ENCODE measurements at regions not wholly inside any gene's neighbourhood (a gene's known extent, or its start where the extent isn't known, plus 50 kb on each side); places are given as distances from the start of the nearest gene placed in this dataset.
A peak's percentile ranks its signal among the peaks of the same experiment; 100 is the strongest.

GRCh38 chr3:89043406-89043932, 64.0 kb upstream of the EPHA3 start:
- H3K36me3 Mint-ChIP-seq (ENCODE audit: low read depth), result no peaks in the 10 kb centered on the region
- DNase-seq (ENCODE audit: low spot score), result no peak
- TF ChIP-seq CTCF (IDR thresholded peaks at IDR 0.05), result no peak
- no peaks in the 10 kb centered on the region for H3K27me3 Mint-ChIP-seq (ENCODE audit: low read depth)
- H3K4me3 Mint-ChIP-seq (ENCODE audit: unreplicated experiment), result no peak overlapping the region
- H3K9me3 Mint-ChIP-seq (ENCODE audit: low read depth), result peaks cover 7% of the 10 kb centered on the region
- peaks cover 11% of the 10 kb centered on the region for H3K4me1 Mint-ChIP-seq (ENCODE audit: low read depth)
- no peak overlapping the region for H3K27ac Mint-ChIP-seq (ENCODE audit: unreplicated experiment)

GRCh38 chr3:89046661-89047060, 60.8 kb upstream of the EPHA3 start:
- H3K9me3 Mint-ChIP-seq (ENCODE audit: low read depth), result no peaks in the 10 kb centered on the region
- no peak for DNase-seq (ENCODE audit: low spot score)
- H3K36me3 Mint-ChIP-seq (ENCODE audit: low read depth), result no peaks in the 10 kb centered on the region
- no peak overlapping the region for H3K4me3 Mint-ChIP-seq (ENCODE audit: unreplicated experiment)
- H3K4me1 Mint-ChIP-seq (ENCODE audit: low read depth), result peaks cover 8% of the 10 kb centered on the region
- H3K27me3 Mint-ChIP-seq (ENCODE audit: low read depth), result no peaks in the 10 kb centered on the region
- TF ChIP-seq CTCF (IDR thresholded peaks at IDR 0.05), result no peak
- H3K27ac Mint-ChIP-seq (ENCODE audit: unreplicated experiment), result no peak overlapping the region

GRCh38 chr3:89049119-89049518, 58.3 kb upstream of the EPHA3 start:
- Mint-ChIP-seq H3K27ac (ENCODE audit: unreplicated experiment) (no peak overlapping the region), H3K4me3 (ENCODE audit: unreplicated experiment) (no peak overlapping the region), H3K4me1 (ENCODE audit: low read depth) (no peaks in the 10 kb centered on the region), H3K9me3 (ENCODE audit: low read depth) (no peaks in the 10 kb centered on the region), H3K36me3 (ENCODE audit: low read depth) (no peaks in the 10 kb centered on the region), H3K27me3 (ENCODE audit: low read depth) (no peaks in the 10 kb centered on the region)
- peak; percentile 42 for TF ChIP-seq CTCF (IDR thresholded peaks at IDR 0.05)
- no peak for DNase-seq (ENCODE audit: low spot score)

DNA sequence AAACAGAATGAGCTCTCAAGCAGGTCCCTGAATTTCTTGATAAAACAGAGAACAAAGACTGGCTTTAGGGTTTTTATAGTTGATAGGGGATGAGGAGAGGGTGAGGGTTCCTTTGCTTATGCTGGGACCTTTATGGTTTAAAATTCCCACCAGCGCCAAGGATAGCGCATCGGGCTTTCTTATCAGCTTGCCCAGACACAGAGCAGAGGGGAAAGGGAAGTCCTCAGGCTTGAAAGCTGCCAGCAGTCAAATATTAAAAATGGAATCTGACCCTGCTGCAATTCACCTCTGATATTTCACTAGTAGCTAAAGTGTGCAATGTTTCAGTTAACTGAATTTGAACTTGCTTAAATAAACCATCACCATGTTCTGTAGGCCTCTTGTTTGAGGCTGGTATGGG, 55.0 kb upstream of the EPHA3 start:
- Mint-ChIP-seq H3K4me1 (ENCODE audit: low read depth) (no peaks in the 10 kb centered on the region), H3K36me3 (ENCODE audit: low read depth) (no peaks in the 10 kb centered on the region), H3K9me3 (ENCODE audit: low read depth) (no peaks in the 10 kb centered on the region), H3K27me3 (ENCODE audit: low read depth) (no peaks in the 10 kb centered on the region), H3K27ac (ENCODE audit: unreplicated experiment) (no peak overlapping the region), H3K4me3 (ENCODE audit: unreplicated experiment) (no peak overlapping the region)
- TF ChIP-seq CTCF (IDR thresholded peaks at IDR 0.05), result no peak
- DNase-seq (ENCODE audit: low spot score), result no peak

DNA sequence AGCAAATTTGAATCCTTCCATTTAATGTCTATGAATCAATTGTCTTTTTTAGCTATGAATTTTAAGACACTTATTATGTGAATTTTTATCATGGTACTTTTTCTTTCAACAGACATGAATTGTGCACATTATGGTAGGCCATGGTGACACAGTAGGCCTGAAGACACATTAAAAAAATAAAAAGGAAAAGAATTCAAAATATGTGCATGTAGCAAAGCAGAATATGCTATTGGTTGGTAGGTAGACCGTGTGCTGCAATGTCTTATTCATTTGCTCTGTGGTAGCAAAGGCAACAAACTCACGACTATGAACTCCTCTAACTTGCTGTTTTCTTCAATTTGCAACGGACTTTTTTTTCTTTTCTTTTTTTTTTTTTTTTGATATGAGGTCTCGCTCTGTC, 50.0 kb upstream of the EPHA3 start:
- Mint-ChIP-seq H3K9me3 (ENCODE audit: low read depth) (no peaks in the 10 kb centered on the region), H3K36me3 (ENCODE audit: low read depth) (no peaks in the 10 kb centered on the region), H3K4me1 (ENCODE audit: low read depth) (peaks cover 6% of the 10 kb centered on the region), H3K27me3 (ENCODE audit: low read depth) (no peaks in the 10 kb centered on the region), H3K4me3 (ENCODE audit: unreplicated experiment) (no peak overlapping the region), H3K27ac (ENCODE audit: unreplicated experiment) (no peak overlapping the region)
- DNase-seq (ENCODE audit: low spot score), result no peak
- TF ChIP-seq CTCF (IDR thresholded peaks at IDR 0.05), result no peak

All from chondrocyte (in vitro differentiated cells).